HG03060 (cell line): ENCODE measurements at regions not wholly inside any gene's neighbourhood (a gene's known extent, or its start where the extent isn't known, plus 50 kb on each side); places are given as distances from the start of the nearest gene placed in this dataset.
"Not testable (repeated sequence)": the region's sequence is repeated elsewhere in the genome, so short reads cannot be mapped to it uniquely, and the experiment has no call there.

Experiments used
- ATAC-seq: cut with Tn5 transposase; IDR thresholded peaks from one replicate; pipeline ENCODE4 v1.9.1; 2021; ENCODE audit warnings: low read depth, moderate number of reproducible peaks; ENCODE audit not compliant: unreplicated experiment

GRCh38 chr15:25988716-25989115, 125.6 kb upstream of the ATP10A start:
- not testable (repeated sequence) for ATAC-seq

GRCh38 chr15:25987638-25988037, 124.5 kb upstream of the ATP10A start:
- no peak for ATAC-seq

- ATAC-seq, result no peak
These were observed 122.0 kb upstream of the ATP10A start for GRCh38 chr15:25985165-25985564.

- ATAC-seq, result no peak
These were observed 119.6 kb upstream of the ATP10A start for GRCh38 chr15:25982736-25983135.

GRCh38 chr15:25981114-25981513, 118.0 kb upstream of the ATP10A start:
- no peak for ATAC-seq

GRCh38 chr15:25972141-25972675, 109.1 kb upstream of the ATP10A start:
- ATAC-seq, result no peak

- ATAC-seq, result no peak
These were observed 107.9 kb upstream of the ATP10A start for GRCh38 chr15:25971053-25971452.

GRCh38 chr15:25969886-25970285, 106.8 kb upstream of the ATP10A start:
- no peak for ATAC-seq

- no peak for ATAC-seq
These were observed 104.0 kb upstream of the ATP10A start for GRCh38 chr15:25967116-25967515.

- no peak for ATAC-seq
These were observed 102.2 kb upstream of the ATP10A start for GRCh38 chr15:25965326-25965725.

GRCh38 chr15:25960273-25960672, 97.1 kb upstream of the ATP10A start:
- no peak for ATAC-seq

GRCh38 chr15:25959100-25959499, 96.0 kb upstream of the ATP10A start:
- ATAC-seq, result no peak

- no peak for ATAC-seq
These were observed 92.5 kb upstream of the ATP10A start for GRCh38 chr15:25955628-25956027.

GRCh38 chr15:25954398-25954797, 91.3 kb upstream of the ATP10A start:
- no peak for ATAC-seq

GRCh38 chr15:25950014-25950413, 86.9 kb upstream of the ATP10A start:
- ATAC-seq, result no peak

- ATAC-seq, result no peak
These were observed 84.5 kb upstream of the ATP10A start for GRCh38 chr15:25947323-25948314.

GRCh38 chr15:25946241-25946805, 83.2 kb upstream of the ATP10A start:
- ATAC-seq, result no peak

- ATAC-seq, result no peak
These were observed 81.3 kb upstream of the ATP10A start for GRCh38 chr15:25944386-25944785.

- ATAC-seq, result no peak
These were observed 80.7 kb upstream of the ATP10A start for GRCh38 chr15:25943831-25944230.

GRCh38 chr15:25939122-25939521, 76.0 kb upstream of the ATP10A start:
- ATAC-seq, result peak; percentile 65

- no peak for ATAC-seq
These were observed 74.7 kb upstream of the ATP10A start for GRCh38 chr15:25937796-25938195.

GRCh38 chr15:25936004-25936403, 72.9 kb upstream of the ATP10A start:
- no peak for ATAC-seq
